Activated T-cell treated with anti-CD3 and anti-CD28 coated beads, Interleukin-2, amount 50 U/mL, for 24 hours (primary cell): ENCODE measurements at regions not wholly inside any gene's neighbourhood (a gene's known extent, or its start where the extent isn't known, plus 50 kb on each side); places are given as distances from the start of the nearest gene placed in this dataset.

Experiments
- DNase-seq: peaks from one replicate; pipeline ENCODE4 v3.0.0-alpha.2; 2020
- H3K27ac Mint-ChIP-seq: 2 replicates; pipeline ENCODE4 v1.8.0; 2020; ENCODE audit warnings: mild to moderate bottlenecking, mixed read lengths
- H3K27me3 Mint-ChIP-seq: 2 replicates; pipeline ENCODE4 v1.8.0; 2020; ENCODE audit warnings: mixed read lengths
- H3K36me3 Mint-ChIP-seq: 2 replicates; pipeline ENCODE4 v1.8.0; 2020; ENCODE audit warnings: low read depth, mixed read lengths
- H3K4me1 Mint-ChIP-seq: 2 replicates; pipeline ENCODE4 v1.8.0; 2020; ENCODE audit warnings: low read depth, mixed read lengths
- H3K4me3 Mint-ChIP-seq: 2 replicates; pipeline ENCODE4 v1.8.0; 2020; ENCODE audit warnings: mild to moderate bottlenecking, moderate library complexity, mixed read lengths
- H3K9me3 Mint-ChIP-seq: 2 replicates; pipeline ENCODE4 v1.8.0; 2020; ENCODE audit warnings: mixed read lengths

GRCh38 chr15:70156671-70157271 is 59.1 kb upstream of the TLE3 start:
- no peaks in the 10 kb centered on the region for H3K4me1 Mint-ChIP-seq
- H3K9me3 Mint-ChIP-seq, result no peaks in the 10 kb centered on the region
- no peak overlapping the region for H3K27ac Mint-ChIP-seq
- no peak for DNase-seq
- H3K27me3 Mint-ChIP-seq, result peaks cover 6% of the 10 kb centered on the region
- H3K4me3 Mint-ChIP-seq, result no peak overlapping the region
- no peaks in the 10 kb centered on the region for H3K36me3 Mint-ChIP-seq

GRCh38 chr15:70154718-70155347 is 57.1 kb upstream of the TLE3 start:
- no peak overlapping the region for H3K27ac Mint-ChIP-seq
- H3K4me3 Mint-ChIP-seq, result no peak overlapping the region
- H3K27me3 Mint-ChIP-seq, result peaks cover 6% of the 10 kb centered on the region
- H3K4me1 Mint-ChIP-seq, result no peaks in the 10 kb centered on the region
- no peaks in the 10 kb centered on the region for H3K36me3 Mint-ChIP-seq
- H3K9me3 Mint-ChIP-seq, result no peaks in the 10 kb centered on the region
- DNase-seq, result no peak

- Mint-ChIP-seq H3K4me1 (no peaks in the 10 kb centered on the region), H3K36me3 (no peaks in the 10 kb centered on the region), H3K27me3 (peaks cover 6% of the 10 kb centered on the region), H3K27ac (no peak overlapping the region), H3K9me3 (no peaks in the 10 kb centered on the region), H3K4me3 (no peak overlapping the region)
- DNase-seq, result no peak
Observed at GRCh38 chr15:70153921-70154717, 56.4 kb upstream of the TLE3 start.

- Mint-ChIP-seq H3K4me1 (no peaks in the 10 kb centered on the region), H3K27me3 (peaks cover 12% of the 10 kb centered on the region), H3K9me3 (no peaks in the 10 kb centered on the region), H3K4me3 (no peak overlapping the region), H3K27ac (no peak overlapping the region), H3K36me3 (no peaks in the 10 kb centered on the region)
- DNase-seq, result no peak
Observed at GRCh38 chr15:70152070-70152480, 54.4 kb upstream of the TLE3 start.

GRCh38 chr15:70151462-70151861 is 53.7 kb upstream of the TLE3 start:
- Mint-ChIP-seq H3K4me1 (no peaks in the 10 kb centered on the region), H3K9me3 (no peaks in the 10 kb centered on the region), H3K36me3 (no peaks in the 10 kb centered on the region), H3K4me3 (no peak overlapping the region), H3K27ac (no peak overlapping the region), H3K27me3 (peaks cover 10% of the 10 kb centered on the region)
- no peak for DNase-seq

GRCh38 chr15:70151003-70151402 is 53.3 kb upstream of the TLE3 start:
- no peak for DNase-seq
- no peaks in the 10 kb centered on the region for H3K36me3 Mint-ChIP-seq
- H3K27me3 Mint-ChIP-seq, result peaks cover 12% of the 10 kb centered on the region
- no peak overlapping the region for H3K4me3 Mint-ChIP-seq
- H3K27ac Mint-ChIP-seq, result no peak overlapping the region
- no peaks in the 10 kb centered on the region for H3K9me3 Mint-ChIP-seq
- no peaks in the 10 kb centered on the region for H3K4me1 Mint-ChIP-seq

- no peak for DNase-seq
- H3K9me3 Mint-ChIP-seq, result no peaks in the 10 kb centered on the region
- no peaks in the 10 kb centered on the region for H3K36me3 Mint-ChIP-seq
- H3K4me3 Mint-ChIP-seq, result no peak overlapping the region
- no peaks in the 10 kb centered on the region for H3K4me1 Mint-ChIP-seq
- peaks cover 12% of the 10 kb centered on the region for H3K27me3 Mint-ChIP-seq
- no peak overlapping the region for H3K27ac Mint-ChIP-seq
Observed at GRCh38 chr15:70150405-70150747, 52.7 kb upstream of the TLE3 start.

- Mint-ChIP-seq H3K27ac (no peak overlapping the region), H3K36me3 (no peaks in the 10 kb centered on the region), H3K4me3 (no peak overlapping the region), H3K27me3 (peaks cover 12% of the 10 kb centered on the region), H3K4me1 (no peaks in the 10 kb centered on the region), H3K9me3 (no peaks in the 10 kb centered on the region)
- DNase-seq, result no peak
Observed at GRCh38 chr15:70149667-70150404, 52.1 kb upstream of the TLE3 start.

GRCh38 chr15:70147778-70148177 is 50.1 kb upstream of the TLE3 start:
- Mint-ChIP-seq H3K4me1 (peaks cover 3% of the 10 kb centered on the region), H3K4me3 (no peak overlapping the region), H3K9me3 (no peaks in the 10 kb centered on the region), H3K27me3 (peaks cover 28% of the 10 kb centered on the region), H3K27ac (no peak overlapping the region), H3K36me3 (no peaks in the 10 kb centered on the region)
- no peak for DNase-seq
